ENCODE measurements at regions not wholly inside any gene's neighbourhood (a gene's known extent, or its start where the extent isn't known, plus 50 kb on each side); places are given as distances from the start of the nearest gene placed in this dataset.

DNA sequence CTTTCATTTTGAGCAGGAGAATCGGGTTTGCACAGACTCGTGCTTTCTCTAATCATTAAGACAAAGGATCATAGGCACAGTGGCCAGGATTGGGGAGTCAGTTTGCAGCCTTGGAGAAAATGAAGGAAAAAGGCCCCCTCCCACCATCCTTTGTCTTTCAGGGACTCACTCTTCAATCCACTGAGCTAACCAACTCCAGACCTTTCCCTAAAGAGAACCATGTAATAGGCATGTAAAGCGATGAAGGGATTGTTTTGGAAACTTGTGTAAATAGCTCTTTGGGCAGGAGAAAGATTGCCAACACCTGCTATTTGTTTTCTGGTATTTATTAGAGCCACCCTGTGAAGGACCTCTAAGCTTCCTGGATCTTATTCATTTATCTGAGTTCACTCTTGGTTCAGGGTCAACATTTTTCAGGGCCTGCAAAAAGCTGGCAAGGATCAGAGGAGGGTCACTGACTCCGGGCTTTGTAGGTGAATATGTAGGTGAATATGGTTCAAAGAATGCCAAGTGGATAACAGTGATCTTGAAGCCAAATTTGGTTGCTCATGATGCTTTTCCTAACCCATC lies 192.6 kb upstream of the FGGY start:
- no peak for DNase-seq (ENCODE audit: extremely low read depth, low read depth, low spot score)

- DNase-seq (ENCODE audit: extremely low read depth, low read depth, low spot score): no peak
These were observed 191.1 kb upstream of the FGGY start for GRCh38 chr1:59105548-59106507.

- no peak for DNase-seq (ENCODE audit: extremely low read depth, low read depth, low spot score)
These were observed 189.4 kb upstream of the FGGY start for GRCh38 chr1:59107516-59107915.

- DNase-seq (ENCODE audit: extremely low read depth, low read depth, low spot score): no peak
These were observed 189.0 kb upstream of the FGGY start for GRCh38 chr1:59107916-59108315.

GRCh38 chr1:59108481-59109317 lies 188.2 kb upstream of the FGGY start:
- no peak for DNase-seq (ENCODE audit: extremely low read depth, low read depth, low spot score)

DNA sequence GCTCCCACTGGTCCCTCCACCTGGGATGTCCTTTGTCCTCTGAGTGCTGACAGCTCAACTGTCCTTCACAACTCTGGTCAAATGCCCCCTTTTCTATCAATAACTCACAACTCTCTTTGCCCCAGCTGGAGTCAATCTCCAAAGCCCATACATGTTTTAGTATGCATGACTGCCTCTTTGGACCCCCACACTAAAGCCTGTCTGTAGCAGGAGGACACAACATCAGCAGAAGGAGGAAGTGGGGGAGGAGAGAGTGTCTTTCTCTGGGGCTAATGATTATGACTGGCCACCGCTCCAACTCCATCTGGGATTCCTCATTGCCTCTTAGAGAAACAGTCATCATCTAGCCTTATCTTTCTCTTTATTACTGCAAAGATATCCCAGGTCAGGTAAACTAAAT lies 186.6 kb upstream of the FGGY start:
- no peak for DNase-seq (ENCODE audit: extremely low read depth, low read depth, low spot score)

- no peak for DNase-seq (ENCODE audit: extremely low read depth, low read depth, low spot score)
These were observed 182.9 kb upstream of the FGGY start for GRCh38 chr1:59113876-59114457.

DNA sequence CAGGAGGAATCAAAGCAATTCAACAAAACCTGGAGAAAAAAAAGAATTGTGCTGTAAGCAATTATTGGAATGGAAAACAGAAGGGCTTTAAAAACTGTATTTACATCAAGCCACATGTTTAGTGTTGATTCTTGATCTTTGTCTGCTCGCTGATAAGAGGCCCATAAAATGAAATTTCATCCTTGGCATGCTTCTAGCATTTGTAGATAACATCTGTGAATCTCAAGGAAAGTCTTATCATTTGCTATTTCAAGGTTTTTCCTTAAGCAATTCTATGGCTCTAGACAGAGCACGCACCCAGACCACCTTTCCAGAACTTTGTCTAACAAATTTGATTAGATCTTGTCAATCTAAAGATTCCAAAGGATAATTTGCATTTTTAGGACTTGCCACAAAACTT lies 181.0 kb upstream of the FGGY start:
- DNase-seq (ENCODE audit: extremely low read depth, low read depth, low spot score): no peak

GRCh38 chr1:59116920-59117542 lies 179.9 kb upstream of the FGGY start:
- no peak for DNase-seq (ENCODE audit: extremely low read depth, low read depth, low spot score)

DNA sequence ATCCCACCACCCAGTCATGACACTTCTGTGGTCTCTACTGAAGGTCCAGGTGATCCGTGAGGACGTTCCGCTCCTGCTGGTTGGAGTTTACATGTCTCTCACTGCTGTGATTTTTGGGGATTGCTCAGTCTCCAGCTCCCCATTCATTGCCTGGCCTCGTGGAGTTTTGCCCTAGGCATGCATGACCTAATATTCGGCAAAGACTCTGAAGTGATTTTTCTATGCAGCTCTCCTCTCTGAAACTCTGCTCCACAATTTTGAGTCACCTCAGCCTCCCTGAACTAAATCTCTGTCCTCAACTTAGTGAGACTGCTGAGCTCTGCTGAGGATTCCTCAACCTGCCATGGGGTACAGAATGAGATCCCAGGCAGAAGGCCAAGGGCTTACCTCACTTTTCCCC lies 174.4 kb upstream of the FGGY start:
- no peak for DNase-seq (ENCODE audit: extremely low read depth, low read depth, low spot score)

DNA sequence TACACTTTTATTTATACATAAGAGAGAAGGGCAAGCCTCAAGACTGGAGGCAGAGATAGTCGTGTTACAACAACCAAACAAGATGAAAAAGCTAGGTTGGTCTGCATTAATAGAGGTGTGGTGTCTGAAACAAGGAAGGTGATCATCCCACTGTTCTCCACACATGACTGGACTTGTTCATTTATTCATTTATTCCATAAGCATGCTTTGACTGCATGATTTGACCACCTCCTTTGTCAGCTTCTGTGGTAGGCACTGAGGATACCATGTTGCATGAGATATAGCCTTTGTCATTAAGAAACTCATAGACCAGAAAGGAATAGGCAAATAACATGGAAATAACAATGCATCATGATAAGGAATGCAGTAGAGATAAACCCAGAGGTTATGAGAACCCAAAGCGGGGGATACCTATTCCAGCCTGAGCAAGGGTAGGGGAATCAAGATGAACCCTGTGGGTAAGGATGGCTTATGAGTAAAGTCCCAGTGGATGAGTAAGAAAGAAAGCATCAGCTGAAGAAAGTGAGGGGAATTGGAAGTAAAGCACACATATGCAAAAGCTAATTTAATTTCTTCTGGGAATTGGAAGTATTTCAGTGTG lies 173.7 kb upstream of the FGGY start:
- DNase-seq (ENCODE audit: extremely low read depth, low read depth, low spot score): no peak

GRCh38 chr1:59124166-59124565 lies 172.7 kb upstream of the FGGY start:
- DNase-seq (ENCODE audit: extremely low read depth, low read depth, low spot score): no peak

DNA sequence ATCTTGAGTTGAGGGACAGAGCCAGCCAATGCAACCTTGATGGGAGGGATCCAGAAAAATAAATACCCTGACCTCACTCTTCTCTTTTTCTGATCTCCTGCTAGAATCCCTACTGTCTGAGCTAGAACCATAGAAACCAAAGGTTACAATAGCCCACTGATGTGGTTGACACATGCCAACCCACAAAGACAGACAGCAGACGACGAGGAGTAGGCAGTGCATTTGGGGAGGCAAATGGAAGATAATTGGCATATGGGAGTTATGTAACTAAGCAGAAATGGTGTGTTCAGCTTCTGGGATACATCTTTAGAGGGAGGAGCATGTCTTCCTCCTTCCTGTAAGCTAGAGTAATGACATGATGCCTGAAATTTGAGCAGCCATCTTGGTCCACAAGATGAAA lies 171.7 kb upstream of the FGGY start:
- no peak for DNase-seq (ENCODE audit: extremely low read depth, low read depth, low spot score)

- no peak for DNase-seq (ENCODE audit: extremely low read depth, low read depth, low spot score)
These were observed 171.1 kb upstream of the FGGY start for GRCh38 chr1:59125676-59126320.

DNA sequence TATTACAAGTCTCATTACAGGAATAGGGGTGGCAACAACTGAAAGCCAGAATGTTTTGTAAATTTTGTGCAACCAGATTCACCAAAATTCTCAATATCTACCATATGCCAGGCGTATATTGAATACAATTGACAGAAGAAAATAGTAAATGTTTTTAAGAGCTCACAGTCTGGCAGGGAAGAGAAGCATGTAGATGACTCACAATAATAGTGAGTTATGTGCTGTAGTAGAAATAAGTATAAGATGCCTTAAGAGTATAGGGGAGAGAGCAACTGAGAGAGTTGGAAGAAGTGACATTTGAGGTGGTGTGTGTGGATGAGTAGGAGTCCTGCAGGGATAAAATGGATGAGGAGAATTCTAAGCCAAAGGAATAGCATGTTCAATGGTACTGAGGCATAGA lies 170.5 kb upstream of the FGGY start:
- no peak for DNase-seq (ENCODE audit: extremely low read depth, low read depth, low spot score)

DNA sequence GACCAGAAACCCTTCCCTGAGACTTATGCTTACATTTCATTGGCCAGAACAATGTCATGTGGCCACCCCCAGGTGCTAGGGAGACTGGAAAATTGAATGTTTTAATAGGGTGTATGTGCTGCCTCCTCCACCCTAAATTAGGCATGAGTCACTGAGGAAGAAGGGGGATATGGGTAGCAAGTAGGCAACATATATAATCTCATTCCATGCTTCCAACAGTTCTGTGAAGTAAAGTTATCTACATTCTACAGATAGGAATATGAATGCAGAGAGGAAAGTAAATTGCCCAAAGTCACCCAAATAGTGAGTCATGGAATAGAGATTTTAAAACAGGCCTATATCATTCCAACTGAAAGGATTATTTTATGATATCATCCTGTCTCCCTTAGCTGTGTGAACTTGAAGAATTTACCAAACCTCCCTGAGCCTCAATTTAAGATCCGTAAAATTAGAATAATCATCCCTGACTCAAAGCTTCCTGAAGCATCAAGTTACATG lies 168.6 kb upstream of the FGGY start:
- DNase-seq (ENCODE audit: extremely low read depth, low read depth, low spot score): no peak

- DNase-seq (ENCODE audit: extremely low read depth, low read depth, low spot score): peak; percentile 77
These were observed 168.1 kb upstream of the FGGY start for GRCh38 chr1:59128784-59129227.

GRCh38 chr1:59132295-59132694 lies 164.6 kb upstream of the FGGY start:
- DNase-seq (ENCODE audit: extremely low read depth, low read depth, low spot score): no peak

DNA sequence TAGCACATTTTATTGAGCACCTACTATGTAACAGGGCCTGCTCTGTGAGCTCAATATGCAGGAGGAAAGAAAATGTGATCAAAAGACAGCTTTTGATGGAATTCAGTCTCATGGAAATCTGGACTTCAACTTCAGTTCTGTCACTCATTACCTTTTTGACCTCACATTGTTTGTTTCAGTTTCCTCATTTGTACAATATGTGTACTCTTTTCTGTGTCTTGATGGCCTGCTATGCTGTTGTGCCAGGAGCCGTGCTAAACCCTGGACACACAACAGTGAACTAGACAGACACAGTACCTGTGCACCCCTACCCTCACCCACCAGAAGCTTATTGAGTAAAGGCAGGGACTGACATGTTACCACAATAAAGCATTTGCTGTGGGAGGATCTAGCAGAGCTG lies 162.9 kb upstream of the FGGY start:
- DNase-seq (ENCODE audit: extremely low read depth, low read depth, low spot score): no peak
